CMK (cell line): ENCODE measurements at regions not wholly inside any gene's neighbourhood (a gene's known extent, or its start where the extent isn't known, plus 50 kb on each side); places are given as distances from the start of the nearest gene placed in this dataset.

Experiments used
- DNase-seq: peaks from one replicate; pipeline ENCODE4 v3.0.0-alpha.2; 2010; ENCODE audit warnings: low read depth

- no peak for DNase-seq
Measured at GRCh38 chr2:217749008-217749407, 253.8 kb downstream of the TNS1 start.

GRCh38 chr2:217746808-217747207, 256.0 kb downstream of the TNS1 start:
- DNase-seq: no peak

GRCh38 chr2:217743966-217744761, 258.6 kb downstream of the TNS1 start:
- DNase-seq: no peak

- DNase-seq: no peak
Measured at GRCh38 chr2:217743407-217743806, 259.4 kb downstream of the TNS1 start.

- no peak for DNase-seq
Measured at GRCh38 chr2:217742841-217743240, 260.0 kb downstream of the TNS1 start.

GRCh38 chr2:217742276-217742675, 260.5 kb downstream of the TNS1 start:
- DNase-seq: no peak

- DNase-seq: no peak
Measured at GRCh38 chr2:217741381-217741955, 261.3 kb downstream of the TNS1 start.

GRCh38 chr2:217740756-217741155, 262.0 kb downstream of the TNS1 start:
- no peak for DNase-seq

GRCh38 chr2:217740178-217740577, 262.6 kb downstream of the TNS1 start:
- no peak for DNase-seq

GRCh38 chr2:217739741-217740140, 263.1 kb downstream of the TNS1 start:
- no peak for DNase-seq

GRCh38 chr2:217738061-217738460, 264.7 kb downstream of the TNS1 start:
- no peak for DNase-seq

GRCh38 chr2:217736776-217737550, 265.8 kb downstream of the TNS1 start:
- DNase-seq: peak; percentile 66

GRCh38 chr2:217735899-217736298, 266.9 kb downstream of the TNS1 start:
- no peak for DNase-seq

- no peak for DNase-seq
Measured at GRCh38 chr2:217735034-217735433, 267.8 kb downstream of the TNS1 start.

- no peak for DNase-seq
Measured at GRCh38 chr2:217733461-217733860, 269.3 kb downstream of the TNS1 start.

- no peak for DNase-seq
Measured at GRCh38 chr2:217732992-217733391, 269.8 kb downstream of the TNS1 start.

GRCh38 chr2:217731805-217732204, 271.0 kb downstream of the TNS1 start:
- no peak for DNase-seq

GRCh38 chr2:217729421-217730053, 273.3 kb downstream of the TNS1 start:
- no peak for DNase-seq

GRCh38 chr2:217727801-217728200, 275.0 kb downstream of the TNS1 start:
- DNase-seq: no peak

- no peak for DNase-seq
Measured at GRCh38 chr2:217725409-217725808, 277.4 kb downstream of the TNS1 start.

GRCh38 chr2:217724471-217724870, 278.3 kb downstream of the TNS1 start:
- DNase-seq: peak; percentile 66

- DNase-seq: no peak
Measured at GRCh38 chr2:217723981-217724380, 278.8 kb downstream of the TNS1 start.
